Neural cell (in vitro differentiated cells): ENCODE measurements at regions not wholly inside any gene's neighbourhood (a gene's known extent, or its start where the extent isn't known, plus 50 kb on each side); places are given as distances from the start of the nearest gene placed in this dataset.

Experiments used
- EP300 ChIP-seq: fragments of 450-650 bp; conservative IDR thresholded peaks from 2 replicates; pipeline ENCODE4 v1.6.1; 2014; ENCODE audit warnings: antibody characterized with exemption, mild to moderate bottlenecking, moderate library complexity; ENCODE audit not compliant: poor library complexity, severe bottlenecking
- MXI1 ChIP-seq: fragments of 450-650 bp; conservative IDR thresholded peaks from 2 replicates; pipeline ENCODE4 v1.6.1; 2014; ENCODE audit warnings: antibody characterized with exemption, mild to moderate bottlenecking; ENCODE audit not compliant: poor library complexity, severe bottlenecking
- POLR2AphosphoS5 ChIP-seq: IDR thresholded peaks from 2 replicates; pipeline ENCODE4 v1.6.1; 2012
- TF ChIP-seq, protein P1 (sequence below): fragments of 450-650 bp; IDR thresholded peaks from 2 replicates; pipeline ENCODE4 v1.5.1; 2014; ENCODE audit warnings: antibody characterized with exemption, mild to moderate bottlenecking, moderate library complexity; ENCODE audit not compliant: poor library complexity, severe bottlenecking

DNA sequence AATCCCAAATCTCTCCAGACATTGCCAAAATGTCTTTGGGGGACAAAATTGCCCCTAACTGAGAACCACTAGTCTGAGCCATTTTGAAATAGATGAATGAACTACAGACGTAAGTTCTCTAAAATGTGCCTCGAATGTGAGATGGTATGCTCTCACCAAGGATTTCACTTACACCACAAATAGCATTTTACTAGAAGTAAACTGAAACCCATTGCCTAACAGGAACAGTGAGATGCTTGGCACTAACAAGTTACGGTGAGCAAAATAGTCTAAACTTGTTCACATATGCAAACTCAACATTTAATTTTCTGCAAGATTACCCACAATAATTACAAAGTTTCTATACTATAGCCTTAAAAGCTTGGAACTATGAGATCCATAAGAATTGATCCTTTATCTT is 343.6 kb upstream of the ESRRG start:
- TF ChIP-seq MXI1, result no peak
- no peak for TF ChIP-seq POLR2AphosphoS5
- TF ChIP-seq, protein P1, sequence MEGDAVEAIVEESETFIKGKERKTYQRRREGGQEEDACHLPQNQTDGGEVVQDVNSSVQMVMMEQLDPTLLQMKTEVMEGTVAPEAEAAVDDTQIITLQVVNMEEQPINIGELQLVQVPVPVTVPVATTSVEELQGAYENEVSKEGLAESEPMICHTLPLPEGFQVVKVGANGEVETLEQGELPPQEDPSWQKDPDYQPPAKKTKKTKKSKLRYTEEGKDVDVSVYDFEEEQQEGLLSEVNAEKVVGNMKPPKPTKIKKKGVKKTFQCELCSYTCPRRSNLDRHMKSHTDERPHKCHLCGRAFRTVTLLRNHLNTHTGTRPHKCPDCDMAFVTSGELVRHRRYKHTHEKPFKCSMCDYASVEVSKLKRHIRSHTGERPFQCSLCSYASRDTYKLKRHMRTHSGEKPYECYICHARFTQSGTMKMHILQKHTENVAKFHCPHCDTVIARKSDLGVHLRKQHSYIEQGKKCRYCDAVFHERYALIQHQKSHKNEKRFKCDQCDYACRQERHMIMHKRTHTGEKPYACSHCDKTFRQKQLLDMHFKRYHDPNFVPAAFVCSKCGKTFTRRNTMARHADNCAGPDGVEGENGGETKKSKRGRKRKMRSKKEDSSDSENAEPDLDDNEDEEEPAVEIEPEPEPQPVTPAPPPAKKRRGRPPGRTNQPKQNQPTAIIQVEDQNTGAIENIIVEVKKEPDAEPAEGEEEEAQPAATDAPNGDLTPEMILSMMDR, result no peak
- no peak for TF ChIP-seq EP300
